HFFc6 (cell line): ENCODE measurements at regions not wholly inside any gene's neighbourhood (a gene's known extent, or its start where the extent isn't known, plus 50 kb on each side); places are given as distances from the start of the nearest gene placed in this dataset.

Source experiments
- DNase-seq: peaks from one replicate; pipeline ENCODE4 v3.0.0-alpha.2; 2018
- H3K27ac Mint-ChIP-seq: 2 replicates; pipeline ENCODE4 v1.8.0; 2020; ENCODE audit warnings: mild to moderate bottlenecking, mixed read lengths
- H3K27me3 Mint-ChIP-seq: 2 replicates; pipeline ENCODE4 v1.8.0; 2021; ENCODE audit warnings: mild to moderate bottlenecking, moderate library complexity, mixed read lengths; ENCODE audit not compliant: insufficient read depth
- H3K36me3 Mint-ChIP-seq: 2 replicates; pipeline ENCODE4 v1.8.0; 2021; ENCODE audit warnings: low read depth, mixed read lengths
- H3K4me1 Mint-ChIP-seq: 2 replicates; pipeline ENCODE4 v1.8.0; 2020; ENCODE audit warnings: low read depth, mixed read lengths
- H3K4me3 Mint-ChIP-seq: 2 replicates; pipeline ENCODE4 v1.8.0; 2020; ENCODE audit warnings: mild to moderate bottlenecking, moderate library complexity, mixed read lengths
- H3K9me3 Mint-ChIP-seq: 2 replicates; pipeline ENCODE4 v1.8.0; 2020; ENCODE audit warnings: mild to moderate bottlenecking, mixed read lengths
- CTCF ChIP-seq: fragments of 200-600 bp; sonication (generic); IDR thresholded peaks from 2 replicates; pipeline ENCODE4 v1.5.0; 2021; ENCODE audit warnings: antibody characterized with exemption, mild to moderate bottlenecking

GRCh38 chr1:219310181-219310728, 136.6 kb downstream of the LYPLAL1 start:
- Mint-ChIP-seq H3K27me3 (peaks cover 6% of the 10 kb centered on the region), H3K4me3 (no peak overlapping the region), H3K9me3 (peaks cover 16% of the 10 kb centered on the region), H3K27ac (no peak overlapping the region), H3K36me3 (peaks cover 6% of the 10 kb centered on the region; the same call in 1 of the 2 replicates), H3K4me1 (peaks cover 8% of the 10 kb centered on the region)
- no peak for TF ChIP-seq CTCF
- no peak for DNase-seq

- H3K27ac Mint-ChIP-seq, result no peak overlapping the region
- H3K9me3 Mint-ChIP-seq, result peaks cover 16% of the 10 kb centered on the region
- peaks cover 6% of the 10 kb centered on the region for H3K27me3 Mint-ChIP-seq
- peaks cover 20% of the 10 kb centered on the region for H3K4me1 Mint-ChIP-seq
- H3K36me3 Mint-ChIP-seq, result peaks cover 6% of the 10 kb centered on the region; the same call in 1 of the 2 replicates
- no peak for DNase-seq
- no peak overlapping the region for H3K4me3 Mint-ChIP-seq
- TF ChIP-seq CTCF, result no peak
These were observed 134.7 kb downstream of the LYPLAL1 start for GRCh38 chr1:219308367-219308766.

GRCh38 chr1:219304227-219305226, 130.8 kb downstream of the LYPLAL1 start:
- Mint-ChIP-seq H3K36me3 (peaks cover 6% of the 10 kb centered on the region; the same call in 1 of the 2 replicates), H3K27ac (no peak overlapping the region), H3K4me3 (no peak overlapping the region; the same call in 1 of the 2 replicates), H3K4me1 (peaks cover 26% of the 10 kb centered on the region; the same call in 1 of the 2 replicates), H3K9me3 (peaks cover 13% of the 10 kb centered on the region), H3K27me3 (peaks cover 3% of the 10 kb centered on the region; the same call in 1 of the 2 replicates)
- TF ChIP-seq CTCF, result no peak; the same call in 1 of the 2 replicates
- DNase-seq, result peak; percentile 62

DNA sequence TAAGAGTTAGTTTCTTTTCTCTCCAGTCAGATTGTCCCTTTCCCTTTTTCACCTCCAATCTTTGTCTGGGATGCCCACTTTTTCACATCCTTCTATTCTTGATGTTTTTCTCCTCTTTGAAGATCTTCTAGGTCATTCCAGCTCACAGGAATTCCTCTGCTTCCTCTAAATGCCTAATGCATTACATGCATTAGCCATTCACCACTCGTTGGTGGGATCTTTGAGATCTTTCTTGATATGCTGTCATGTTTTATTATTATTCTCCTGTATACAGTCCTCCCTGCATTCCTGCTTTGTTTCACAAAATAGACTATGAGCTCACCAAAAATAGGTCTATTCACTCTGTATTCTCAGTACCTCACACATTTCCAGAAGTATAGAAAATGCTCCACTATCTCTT, 129.0 kb downstream of the LYPLAL1 start:
- DNase-seq, result peak; percentile 48
- no peak overlapping the region; the same call in 1 of the 2 replicates for H3K27ac Mint-ChIP-seq
- peaks cover 6% of the 10 kb centered on the region for H3K9me3 Mint-ChIP-seq
- no peak for TF ChIP-seq CTCF
- peaks cover 3% of the 10 kb centered on the region; the same call in 1 of the 2 replicates for H3K27me3 Mint-ChIP-seq
- peaks cover under 1% of the 10 kb centered on the region; the same call in 1 of the 2 replicates for H3K36me3 Mint-ChIP-seq
- no peak overlapping the region; the same call in 1 of the 2 replicates for H3K4me3 Mint-ChIP-seq
- peaks cover 40% of the 10 kb centered on the region; the same call in 1 of the 2 replicates for H3K4me1 Mint-ChIP-seq

DNA sequence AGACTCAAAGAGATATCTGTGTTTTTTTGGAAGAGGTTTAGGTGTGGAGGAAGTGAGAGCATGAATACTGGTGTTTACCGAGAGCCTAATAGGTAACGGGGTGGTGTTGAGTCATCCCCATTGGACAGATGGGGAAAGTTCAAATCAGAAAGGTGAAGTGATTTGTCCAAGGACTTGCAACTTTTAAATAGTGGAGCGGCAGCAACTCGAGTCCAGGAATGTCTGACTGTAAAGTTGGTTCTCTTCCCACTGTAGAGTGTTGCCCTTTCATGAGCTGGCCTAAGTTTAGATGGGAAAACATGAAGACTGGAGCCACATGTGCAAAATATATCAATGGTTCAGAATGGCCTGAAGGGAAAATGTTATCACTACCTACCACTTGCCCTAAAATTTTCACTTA, 125.7 kb downstream of the LYPLAL1 start:
- H3K4me3 Mint-ChIP-seq, result no peak overlapping the region
- no peaks in the 10 kb centered on the region; the same call in none of the 2 replicates for H3K27me3 Mint-ChIP-seq
- H3K36me3 Mint-ChIP-seq, result no peaks in the 10 kb centered on the region
- H3K27ac Mint-ChIP-seq, result no peak overlapping the region; the same call in 1 of the 2 replicates
- H3K4me1 Mint-ChIP-seq, result peaks cover 54% of the 10 kb centered on the region; the same call in 1 of the 2 replicates
- DNase-seq, result no peak
- TF ChIP-seq CTCF, result no peak
- no peaks in the 10 kb centered on the region for H3K9me3 Mint-ChIP-seq
